Natural killer cell (primary cell): ENCODE measurements at regions not wholly inside any gene's neighbourhood (a gene's known extent, or its start where the extent isn't known, plus 50 kb on each side); places are given as distances from the start of the nearest gene placed in this dataset.

Experiments
- ATAC-seq, 3 donors: fragments of 150-1000 bp in 2 of 3; fragments of 200-7000 bp in 1 of 3; cut with Tn5 transposase; 1 replicate in 1 of 3; 2 replicates in 2 of 3; pipeline ENCODE4 v1.10.0; 2021; ENCODE audit warnings: mild to moderate bottlenecking in 2 of 3, moderate library complexity in 2 of 3
- DNase-seq, 2 donors: peaks; one replicate each; pipeline versions ENCODE4 v3.0.0 to v3.0.0-alpha.2; 2013 to 2021; ENCODE audit warnings: mixed read lengths in 1 of 2
- H3K27ac ChIP-seq: one replicate; pipeline ENCODE4 v1.5.1; 2013; ENCODE audit warnings: mild to moderate bottlenecking, low read length
- H3K27me3 ChIP-seq: one replicate; pipeline ENCODE4 v1.6.1; 2013; ENCODE audit warnings: low read length; ENCODE audit not compliant: control insufficient read depth, insufficient read depth
- H3K36me3 ChIP-seq: one replicate; pipeline ENCODE4 v1.6.1; 2013; ENCODE audit warnings: low read length; ENCODE audit not compliant: control insufficient read depth, insufficient read depth
- H3K4me1 ChIP-seq: one replicate; pipeline ENCODE4 v1.6.1; 2013; ENCODE audit warnings: low read length; ENCODE audit not compliant: control insufficient read depth, insufficient read depth
- H3K4me3 ChIP-seq: one replicate; pipeline ENCODE4 v1.5.1; 2013; ENCODE audit warnings: low read length
- H3K9me3 ChIP-seq: one replicate; pipeline ENCODE4 v1.6.1; 2013; ENCODE audit warnings: low read length; ENCODE audit not compliant: control insufficient read depth, insufficient read depth
- H3K27ac Mint-ChIP-seq, 2 donors: one replicate each; pipeline ENCODE4 v1.8.0; 2022; ENCODE audit warnings: mild to moderate bottlenecking in 2 of 2, mixed read lengths in 2 of 2, moderate library complexity in 1 of 2
- H3K27me3 Mint-ChIP-seq, 2 donors: one replicate each; pipeline ENCODE4 v1.8.0; 2022; ENCODE audit warnings: low read depth in 2 of 2, mixed read lengths in 2 of 2
- H3K36me3 Mint-ChIP-seq: one replicate; pipeline ENCODE4 v1.8.0; 2022; ENCODE audit warnings: mixed read lengths
- H3K4me1 Mint-ChIP-seq, 2 donors: one replicate each; pipeline ENCODE4 v1.8.0; 2022; ENCODE audit warnings: mixed read lengths in 2 of 2
- H3K4me3 Mint-ChIP-seq: one replicate; pipeline ENCODE4 v1.8.0; 2022; ENCODE audit warnings: mild to moderate bottlenecking, moderate library complexity, mixed read lengths
- H3K9me3 Mint-ChIP-seq, 2 donors: one replicate each; pipeline ENCODE4 v1.8.0; 2022; ENCODE audit warnings: mixed read lengths in 2 of 2
- WGBS: methylation state at CpG from one replicate; pipeline ENCODE4 v1.1.7; 2013; ENCODE audit warnings: missing lambda C conversion rate; ENCODE audit not compliant: insufficient coverage; 5-methylcytosine and 5-hydroxymethylcytosine counted together
- intact Hi-C: fragments of 100-400 bp; cut with micrococcal nuclease; formaldehyde crosslinking; loops from one replicate; pipeline ENCODE4 v1.14.2; 2022
- TF ChIP-seq, protein P1 (sequence below): fragments of 200-600 bp; IDR thresholded peaks from one replicate; pipeline ENCODE4 v1.8.0; 2022; ENCODE audit warnings: antibody characterized with exemption

DNA sequence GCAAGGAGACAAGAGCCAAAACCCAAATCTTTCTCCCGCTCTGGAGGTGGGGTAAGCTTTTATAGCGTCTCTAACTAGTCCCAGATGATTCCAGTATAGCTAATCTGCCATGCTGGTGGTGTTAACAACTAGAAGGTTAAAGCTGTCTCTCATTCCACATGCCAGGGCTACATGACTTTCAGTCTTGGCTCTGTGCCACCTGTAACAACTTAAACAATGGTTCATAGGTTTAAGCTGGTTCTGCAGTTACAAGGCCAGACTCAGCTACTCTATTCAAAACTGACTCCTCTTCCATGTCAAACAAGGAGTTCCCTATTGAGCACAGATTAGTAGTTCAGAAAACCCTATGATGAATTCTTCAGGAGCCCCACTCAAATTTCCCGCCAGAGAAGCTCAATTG, 128.9 kb downstream of the ELOVL4 start:
- intact Hi-C loops: no loop called here
- no peaks in the 10 kb centered on the region for H3K9me3 Mint-ChIP-seq
- H3K27ac Mint-ChIP-seq: no peak overlapping the region
- Histone ChIP-seq H3K9me3 (no peaks in the 10 kb centered on the region), H3K27ac (no peak overlapping the region), H3K27me3 (no peaks in the 10 kb centered on the region), H3K4me3 (no peak overlapping the region), H3K4me1 (no peaks in the 10 kb centered on the region), H3K36me3 (no peaks in the 10 kb centered on the region)
- no peak for DNase-seq
- TF ChIP-seq, protein P1, sequence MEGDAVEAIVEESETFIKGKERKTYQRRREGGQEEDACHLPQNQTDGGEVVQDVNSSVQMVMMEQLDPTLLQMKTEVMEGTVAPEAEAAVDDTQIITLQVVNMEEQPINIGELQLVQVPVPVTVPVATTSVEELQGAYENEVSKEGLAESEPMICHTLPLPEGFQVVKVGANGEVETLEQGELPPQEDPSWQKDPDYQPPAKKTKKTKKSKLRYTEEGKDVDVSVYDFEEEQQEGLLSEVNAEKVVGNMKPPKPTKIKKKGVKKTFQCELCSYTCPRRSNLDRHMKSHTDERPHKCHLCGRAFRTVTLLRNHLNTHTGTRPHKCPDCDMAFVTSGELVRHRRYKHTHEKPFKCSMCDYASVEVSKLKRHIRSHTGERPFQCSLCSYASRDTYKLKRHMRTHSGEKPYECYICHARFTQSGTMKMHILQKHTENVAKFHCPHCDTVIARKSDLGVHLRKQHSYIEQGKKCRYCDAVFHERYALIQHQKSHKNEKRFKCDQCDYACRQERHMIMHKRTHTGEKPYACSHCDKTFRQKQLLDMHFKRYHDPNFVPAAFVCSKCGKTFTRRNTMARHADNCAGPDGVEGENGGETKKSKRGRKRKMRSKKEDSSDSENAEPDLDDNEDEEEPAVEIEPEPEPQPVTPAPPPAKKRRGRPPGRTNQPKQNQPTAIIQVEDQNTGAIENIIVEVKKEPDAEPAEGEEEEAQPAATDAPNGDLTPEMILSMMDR: no peak
- ATAC-seq: no peak
- no peaks in the 10 kb centered on the region for H3K27me3 Mint-ChIP-seq
- H3K36me3 Mint-ChIP-seq: no peaks in the 10 kb centered on the region
- H3K4me1 Mint-ChIP-seq: no peaks in the 10 kb centered on the region
- no peak overlapping the region for H3K4me3 Mint-ChIP-seq
- 92% methylated on average over 3 of the region's 3 CpGs for WGBS

- ATAC-seq: no peak
- TF ChIP-seq, protein P1: no peak
- intact Hi-C loops: no loop called here
These were observed 132.4 kb downstream of the ELOVL4 start for GRCh38 chr6:79814940-79815339.

DNA sequence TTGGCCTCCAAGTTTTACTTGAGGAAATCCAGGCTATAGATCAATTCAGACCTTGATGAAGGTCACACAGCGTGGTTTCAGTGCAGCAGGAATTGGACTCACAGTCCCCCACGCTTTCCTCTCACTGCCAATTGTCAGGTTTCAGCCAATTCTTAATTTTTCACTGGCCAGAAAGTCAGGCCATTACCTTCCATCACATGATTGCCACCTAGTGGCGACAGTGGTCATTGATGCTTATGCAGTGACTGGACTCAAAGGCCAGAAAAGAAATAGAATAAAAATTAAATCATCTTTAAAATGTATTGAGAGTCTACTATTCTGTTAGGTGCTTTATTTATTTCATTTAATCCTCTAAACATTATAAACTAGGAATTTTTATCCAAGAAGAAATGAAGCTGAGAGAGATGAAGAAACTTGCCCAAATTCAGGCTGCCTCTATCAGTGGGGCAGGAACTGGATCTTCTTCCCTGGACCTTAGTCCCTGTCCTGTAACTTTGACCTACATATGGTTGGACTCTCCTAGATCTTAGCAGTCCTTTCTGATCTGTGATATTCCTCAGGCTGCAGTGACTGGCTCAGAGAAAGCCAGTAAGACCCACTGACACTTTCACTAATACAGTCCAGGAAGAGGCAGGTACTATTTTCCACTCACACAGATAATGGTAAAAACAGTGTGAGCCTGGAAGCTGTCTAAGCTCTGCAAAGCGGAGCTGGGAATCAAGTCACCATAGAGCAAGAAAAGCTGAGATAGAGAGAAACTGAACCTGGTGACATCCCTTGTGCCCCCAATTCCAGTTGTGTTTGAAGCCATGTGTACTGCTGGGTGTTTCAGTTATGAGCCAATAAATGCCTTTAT, 133.3 kb downstream of the ELOVL4 start:
- no peak overlapping the region for H3K27ac Mint-ChIP-seq
- ATAC-seq (peak; percentile 54 to 65 (median 62)), DNase-seq (peak; percentile 29 to 72)
- Histone ChIP-seq H3K27ac (no peak overlapping the region), H3K4me1 (no peaks in the 10 kb centered on the region), H3K27me3 (no peaks in the 10 kb centered on the region), H3K4me3 (no peak overlapping the region), H3K9me3 (no peaks in the 10 kb centered on the region), H3K36me3 (no peaks in the 10 kb centered on the region)
- 31% methylated on average over 3 of the region's 4 CpGs for WGBS
- intact Hi-C loops: no loop called here
- H3K36me3 Mint-ChIP-seq: no peaks in the 10 kb centered on the region
- H3K4me1 Mint-ChIP-seq: no peaks in the 10 kb centered on the region
- H3K9me3 Mint-ChIP-seq: no peaks in the 10 kb centered on the region
- TF ChIP-seq, protein P1: peak; percentile 83
- no peaks in the 10 kb centered on the region for H3K27me3 Mint-ChIP-seq
- H3K4me3 Mint-ChIP-seq: no peak overlapping the region

More at GRCh38 chr6:79814940-79815339, 132.4 kb downstream of the ELOVL4 start:
- Histone ChIP-seq H3K36me3 (no peaks in the 10 kb centered on the region), H3K27ac (no peak overlapping the region), H3K27me3 (no peaks in the 10 kb centered on the region), H3K4me1 (no peaks in the 10 kb centered on the region), H3K4me3 (no peak overlapping the region), H3K9me3 (no peaks in the 10 kb centered on the region)
- Mint-ChIP-seq H3K4me3 (no peak overlapping the region), H3K27me3 (no peaks in the 10 kb centered on the region), H3K9me3 (no peaks in the 10 kb centered on the region), H3K27ac (no peak overlapping the region), H3K4me1 (no peaks in the 10 kb centered on the region), H3K36me3 (no peaks in the 10 kb centered on the region)
- WGBS: 100% methylated on average over 1 of the region's 2 CpGs
- DNase-seq: no peak
